GM19025 (cell line): ENCODE measurements at regions not wholly inside any gene's neighbourhood (a gene's known extent, or its start where the extent isn't known, plus 50 kb on each side); places are given as distances from the start of the nearest gene placed in this dataset.

ENCODE experiments used
- ATAC-seq: cut with Tn5 transposase; IDR thresholded peaks from one replicate; pipeline ENCODE4 v1.9.1; 2021; ENCODE audit warnings: mild to moderate bottlenecking, low read depth, moderate library complexity; ENCODE audit not compliant: unreplicated experiment

DNA sequence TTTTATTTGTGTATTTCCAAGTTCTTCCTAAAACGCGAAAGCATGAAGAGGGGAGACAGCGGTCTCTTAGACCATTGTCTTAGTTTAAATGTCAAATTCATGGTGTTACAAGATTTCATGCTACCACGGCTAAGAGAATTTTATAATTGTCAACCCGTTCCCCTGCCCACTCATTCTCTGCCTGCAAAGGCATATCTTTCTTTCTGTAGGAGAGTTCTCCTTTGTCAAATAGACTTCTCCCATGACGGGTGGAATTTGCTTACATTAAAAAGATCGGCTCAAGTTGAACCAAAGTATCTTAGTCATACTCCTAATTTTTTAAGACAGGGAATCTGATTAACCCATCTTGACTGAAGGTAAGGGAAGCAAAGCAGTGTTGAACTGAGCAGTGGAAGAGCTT is 539.2 kb downstream of the REEP3 start:
- ATAC-seq: no peak

DNA sequence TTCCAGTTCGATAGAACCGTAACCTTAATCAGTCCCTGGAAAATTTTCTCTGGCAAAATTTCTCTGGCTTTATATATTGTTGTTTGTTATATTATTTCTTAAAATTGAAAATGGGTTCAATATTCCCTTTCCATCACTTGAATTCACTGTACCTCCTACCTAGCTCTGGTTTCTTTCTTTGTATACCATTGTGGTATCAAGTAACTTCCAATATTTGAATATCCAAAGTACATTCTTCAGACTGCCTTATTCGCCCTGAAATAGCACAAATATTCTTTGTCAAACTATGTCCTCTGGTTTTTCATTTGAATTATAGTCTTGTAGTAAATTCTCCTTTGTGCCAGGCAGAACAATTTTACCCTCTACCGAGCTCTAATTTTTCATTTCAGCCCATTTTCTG is 541.6 kb downstream of the REEP3 start:
- no peak for ATAC-seq

GRCh38 chr10:64067009-64067606 is 545.9 kb downstream of the REEP3 start:
- no peak for ATAC-seq

DNA sequence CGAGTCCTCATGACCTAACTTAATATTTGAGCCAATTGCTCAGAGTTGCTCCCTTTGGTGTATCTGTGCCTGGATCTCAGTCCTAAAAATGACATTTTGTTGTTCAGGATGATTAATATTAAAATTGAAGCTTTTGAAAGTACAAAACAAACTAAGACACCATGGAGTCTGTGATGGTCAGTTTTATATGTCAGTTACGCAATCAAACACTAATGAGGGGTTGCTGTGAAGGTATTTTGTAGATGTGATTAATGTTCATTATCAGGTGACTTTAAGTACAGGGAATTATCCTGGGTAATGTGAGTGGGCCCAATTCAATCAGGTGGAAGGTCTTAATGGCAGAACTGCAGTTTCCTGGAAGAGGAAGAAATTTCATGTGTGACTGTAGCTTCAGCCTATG is 546.7 kb downstream of the REEP3 start:
- ATAC-seq: no peak

GRCh38 chr10:64070241-64070640 is 549.0 kb downstream of the REEP3 start:
- no peak for ATAC-seq

DNA sequence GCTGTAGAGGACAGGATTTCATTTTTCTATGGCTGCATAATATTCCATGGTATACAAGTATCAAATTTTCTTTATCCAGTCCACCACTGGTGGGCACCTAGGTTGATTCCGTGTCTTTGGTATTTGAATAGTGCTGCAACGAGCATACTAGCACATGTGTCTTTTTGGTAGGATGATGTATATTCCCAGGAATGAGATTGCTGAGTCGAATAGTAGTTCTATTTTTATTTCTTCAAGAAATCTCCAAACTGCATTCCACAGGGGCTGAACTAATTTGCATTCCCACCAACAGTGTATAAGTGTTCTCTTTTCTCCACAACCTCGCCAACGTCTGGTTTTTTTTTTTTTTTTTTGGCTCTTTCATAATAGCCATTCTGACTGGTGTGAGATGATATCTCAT is 550.0 kb downstream of the REEP3 start:
- ATAC-seq: no peak

GRCh38 chr10:64075604-64076003 is 554.4 kb downstream of the REEP3 start:
- ATAC-seq: no peak

GRCh38 chr10:64076322-64076940 is 555.2 kb downstream of the REEP3 start:
- no peak for ATAC-seq

GRCh38 chr10:64079341-64079740 is 558.1 kb downstream of the REEP3 start:
- no peak for ATAC-seq

DNA sequence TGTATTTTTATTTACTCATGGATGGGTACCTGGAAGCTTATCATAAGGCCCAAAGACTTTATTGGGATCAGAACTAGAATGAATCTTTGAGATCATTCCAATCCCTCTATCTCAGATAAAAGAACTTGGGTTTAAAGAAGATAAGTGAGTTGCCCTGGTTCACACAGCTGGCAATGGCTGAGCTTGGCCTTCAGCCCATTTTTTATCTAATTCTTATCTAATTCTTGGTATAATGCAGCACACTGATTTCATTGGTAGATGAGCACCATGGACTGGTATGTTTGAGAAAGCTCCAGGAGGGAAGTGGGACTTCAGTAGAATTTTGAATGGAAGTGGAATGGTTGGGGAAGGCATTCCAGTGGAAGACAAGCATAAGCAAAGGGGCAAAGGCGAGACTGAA is 558.9 kb downstream of the REEP3 start:
- no peak for ATAC-seq

- no peak for ATAC-seq
Observed at GRCh38 chr10:64081947-64082482, 560.8 kb downstream of the REEP3 start.

GRCh38 chr10:64086083-64086767 is 565.0 kb downstream of the REEP3 start:
- ATAC-seq: no peak

- ATAC-seq: no peak
Observed at GRCh38 chr10:64089648-64090047, 568.4 kb downstream of the REEP3 start.

- no peak for ATAC-seq
Observed at GRCh38 chr10:64090865-64091264, 569.7 kb downstream of the REEP3 start.

GRCh38 chr10:64091897-64092296 is 570.7 kb downstream of the REEP3 start:
- ATAC-seq: no peak

DNA sequence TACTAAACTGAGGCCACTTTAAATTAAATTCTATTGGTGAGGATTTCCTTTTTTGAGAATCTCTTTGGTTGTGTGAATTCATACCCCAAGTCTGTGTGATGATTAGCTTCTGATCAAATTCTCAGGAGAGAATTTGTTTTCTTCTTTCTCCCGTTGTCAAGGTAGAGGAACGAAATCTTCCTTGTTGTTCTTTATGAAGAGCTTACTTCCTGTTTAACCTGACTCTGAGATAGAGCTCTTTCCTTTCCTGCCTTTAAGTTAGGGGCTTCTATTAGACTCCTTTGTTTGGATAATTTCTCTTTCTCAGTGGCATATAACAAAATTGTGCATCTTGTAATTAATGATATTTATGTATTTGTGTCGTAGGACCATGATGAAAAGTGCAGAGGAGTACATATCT is 572.1 kb downstream of the REEP3 start:
- no peak for ATAC-seq

DNA sequence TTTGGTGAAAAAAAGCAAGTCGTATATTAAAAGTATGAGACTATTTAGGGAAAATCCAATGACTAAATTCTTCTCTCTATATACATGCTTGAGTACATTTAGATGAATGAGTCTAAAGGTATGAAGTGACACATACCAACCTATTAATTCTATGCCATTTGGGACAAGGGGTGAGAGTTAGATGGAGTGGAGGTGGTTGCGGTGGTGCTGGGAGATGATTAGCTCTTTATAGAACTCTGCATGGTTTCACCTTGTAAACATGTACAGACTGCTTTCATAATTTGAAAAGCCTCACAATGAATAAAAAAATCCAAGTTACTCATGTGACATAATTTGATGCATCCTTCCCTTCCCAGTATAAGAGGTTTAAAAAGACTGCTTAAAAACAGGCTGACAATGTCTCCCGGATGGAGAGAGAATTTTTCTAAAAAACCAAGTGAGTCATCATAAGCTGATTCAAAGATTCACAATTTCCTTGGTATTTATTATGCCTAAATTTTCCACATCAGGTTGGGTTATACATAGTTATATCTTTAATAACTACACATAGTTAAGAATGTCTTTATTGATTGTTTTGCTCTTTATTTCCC is 572.8 kb downstream of the REEP3 start:
- ATAC-seq: no peak

- ATAC-seq: no peak
Observed at GRCh38 chr10:64096941-64097340, 575.7 kb downstream of the REEP3 start.

GRCh38 chr10:64097391-64098122 is 576.4 kb downstream of the REEP3 start:
- ATAC-seq: no peak

DNA sequence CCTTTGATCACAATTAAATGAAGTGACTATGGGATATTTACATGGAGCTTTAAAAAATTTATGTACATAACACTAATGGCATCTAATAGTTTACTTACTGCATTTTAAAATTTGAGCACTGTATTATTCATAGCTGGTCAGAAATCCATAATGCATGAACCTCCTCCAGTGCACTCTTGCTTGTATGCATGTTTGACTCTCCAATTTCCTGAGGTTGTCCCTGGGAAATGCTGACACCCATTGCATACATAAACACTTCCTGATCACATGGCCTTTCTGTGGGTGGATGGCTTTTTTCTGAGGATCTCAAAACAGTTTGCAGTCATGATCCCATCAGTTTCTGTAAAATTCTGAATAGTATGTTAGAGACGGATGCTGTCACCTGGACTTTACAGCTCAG is 577.8 kb downstream of the REEP3 start:
- ATAC-seq: no peak
